Stomach (tissue), 4 donors: ENCODE measurements at regions not wholly inside any gene's neighbourhood (a gene's known extent, or its start where the extent isn't known, plus 50 kb on each side); places are given as distances from the start of the nearest gene placed in this dataset.

Source experiments
- CTCF ChIP-seq, 7 experiments: fragments of 450-650 bp in 4 of 7; fragments of 200-600 bp in 3 of 7; sonication (generic) in 3 of 7; IDR thresholded peaks; one replicate each; pipeline ENCODE4 v1.5.1; 2016 to 2019; ENCODE audit warnings: antibody characterized with exemption in 7 of 7, control low read depth in 2 of 7, mild to moderate bottlenecking in 1 of 7
- POLR2A ChIP-seq, 4 donors: fragments of 450-650 bp; IDR thresholded peaks; one replicate each; pipeline ENCODE4 v1.6.1; 2016; ENCODE audit warnings: antibody characterized with exemption in 4 of 4, control low read depth in 2 of 4, mild to moderate bottlenecking in 1 of 4, moderate library complexity in 1 of 4

GRCh38 chr11:111172321-111172862, 73.1 kb upstream of the POU2AF2 start:
- TF ChIP-seq CTCF (IDR thresholded peaks at IDR 0.05) (no peak), POLR2A (IDR thresholded peaks at IDR 0.05) (no peak)
